ENCODE measurements at regions not wholly inside any gene's neighbourhood (a gene's known extent, or its start where the extent isn't known, plus 50 kb on each side); places are given as distances from the start of the nearest gene placed in this dataset.

DNA sequence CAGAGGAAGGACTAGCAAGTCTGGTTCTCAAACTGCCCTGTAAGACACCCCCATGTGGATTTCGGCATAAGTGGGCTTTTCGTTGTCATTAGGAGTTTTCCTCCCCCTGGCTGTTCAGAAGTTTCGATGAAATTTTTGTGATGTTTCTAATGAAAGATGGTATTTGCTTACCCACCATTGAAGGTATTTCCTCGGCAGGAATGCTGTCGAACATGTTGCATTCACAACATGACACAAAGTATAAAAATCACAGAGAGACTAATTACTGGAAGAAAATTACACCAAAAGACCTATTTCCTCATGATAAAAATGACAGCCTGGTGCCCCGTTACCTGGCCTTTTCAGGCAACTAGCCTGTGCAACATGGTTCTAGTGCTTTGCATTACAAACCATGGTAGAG, 144.9 kb downstream of the TXNL1 start:
- H2AFZ ChIP-seq (ENCODE audit: low read depth, low read length): no peak overlapping the region
- peaks cover 3% of the 10 kb centered on the region for H3K27me3 ChIP-seq (ENCODE audit: insufficient read depth, low read length)
- H4K20me1 ChIP-seq (ENCODE audit: insufficient read depth, low read length): no peaks in the 10 kb centered on the region
- H3K27ac Mint-ChIP-seq (ENCODE audit: unreplicated experiment): no peak overlapping the region
- no peak overlapping the region for H3K4me2 ChIP-seq (ENCODE audit: low read length)
- DNase-seq (ENCODE audit: low read depth) (no peak), FAIRE-seq (no peak)
- peaks cover 7% of the 10 kb centered on the region for H3K4me1 Mint-ChIP-seq (ENCODE audit: low read depth, unreplicated experiment)
- H3K27me3 Mint-ChIP-seq (ENCODE audit: low read depth, unreplicated experiment): no peaks in the 10 kb centered on the region
- H3K79me2 ChIP-seq (ENCODE audit: insufficient read depth, low read length): no peaks in the 10 kb centered on the region
- no peaks in the 10 kb centered on the region for H3K4me1 ChIP-seq (ENCODE audit: insufficient read depth, low read length)
- no peaks in the 10 kb centered on the region for H3K36me3 ChIP-seq (ENCODE audit: insufficient read depth, low read length)
- H3K4me3 Mint-ChIP-seq (ENCODE audit: unreplicated experiment): no peak overlapping the region
- no peak overlapping the region for H3K9ac ChIP-seq (ENCODE audit: low read length)
- no peak overlapping the region for H3K4me3 ChIP-seq (ENCODE audit: insufficient read depth, low read depth, low read length)
- H3K27ac ChIP-seq (ENCODE audit: low read depth, low read length): no peak overlapping the region
- TF ChIP-seq CTCF (IDR thresholded peaks at IDR 0.05; ENCODE audit: insufficient read depth, low read depth, low read length): no peak
- no peak for TF ChIP-seq EZH2 (IDR thresholded peaks at IDR 0.05; ENCODE audit: insufficient read depth, low read length)
- H3K9me3 Mint-ChIP-seq (ENCODE audit: unreplicated experiment): peaks cover 5% of the 10 kb centered on the region
- H3K9me3 ChIP-seq (ENCODE audit: insufficient read depth, low read depth, low read length): peaks cover 5% of the 10 kb centered on the region
- peaks cover 2% of the 10 kb centered on the region for H3K36me3 Mint-ChIP-seq (ENCODE audit: low read depth, unreplicated experiment)

GRCh38 chr18:56492136-56492535, 146.3 kb downstream of the TXNL1 start:
- Mint-ChIP-seq H3K36me3 (ENCODE audit: low read depth, unreplicated experiment) (peaks cover 2% of the 10 kb centered on the region), H3K27ac (ENCODE audit: unreplicated experiment) (no peak overlapping the region), H3K9me3 (ENCODE audit: unreplicated experiment) (peaks cover 5% of the 10 kb centered on the region), H3K4me3 (ENCODE audit: unreplicated experiment) (no peak overlapping the region), H3K27me3 (ENCODE audit: low read depth, unreplicated experiment) (no peaks in the 10 kb centered on the region), H3K4me1 (ENCODE audit: low read depth, unreplicated experiment) (peaks cover 7% of the 10 kb centered on the region)
- Histone ChIP-seq H3K36me3 (ENCODE audit: insufficient read depth, low read length) (no peaks in the 10 kb centered on the region), H3K79me2 (ENCODE audit: insufficient read depth, low read length) (no peaks in the 10 kb centered on the region), H3K27ac (ENCODE audit: low read depth, low read length) (no peak overlapping the region), H3K4me1 (ENCODE audit: insufficient read depth, low read length) (no peaks in the 10 kb centered on the region), H2AFZ (ENCODE audit: low read depth, low read length) (no peak overlapping the region), H4K20me1 (ENCODE audit: insufficient read depth, low read length) (no peaks in the 10 kb centered on the region), H3K4me3 (ENCODE audit: insufficient read depth, low read depth, low read length) (no peak overlapping the region), H3K4me2 (ENCODE audit: low read length) (no peak overlapping the region), H3K27me3 (ENCODE audit: insufficient read depth, low read length) (peaks cover 3% of the 10 kb centered on the region), H3K9ac (ENCODE audit: low read length) (no peak overlapping the region), H3K9me3 (ENCODE audit: insufficient read depth, low read depth, low read length) (peaks cover 5% of the 10 kb centered on the region)
- FAIRE-seq (no peak), DNase-seq (ENCODE audit: low read depth) (no peak)
- TF ChIP-seq EZH2 (IDR thresholded peaks at IDR 0.05; ENCODE audit: insufficient read depth, low read length): no peak
- TF ChIP-seq CTCF (IDR thresholded peaks at IDR 0.05; ENCODE audit: insufficient read depth, low read depth, low read length): no peak

DNA sequence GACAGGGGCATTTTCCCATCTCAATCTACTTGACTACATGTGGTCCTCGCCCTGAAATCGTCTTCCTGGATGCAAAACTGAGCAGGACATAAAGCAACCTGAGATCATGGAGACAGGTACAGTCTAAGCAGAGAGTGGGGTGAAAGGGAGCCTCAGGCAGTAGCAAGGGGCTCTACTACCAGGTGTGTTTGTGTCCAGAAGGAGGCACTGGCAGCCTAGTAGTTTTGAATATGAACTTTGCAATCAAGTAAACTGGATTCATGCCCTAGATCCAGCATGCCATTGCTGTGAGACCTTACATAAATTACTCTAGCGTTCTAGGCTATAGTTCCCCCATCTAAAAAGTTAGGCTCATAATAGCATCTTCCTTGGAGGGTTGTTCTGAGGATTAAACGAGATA, 147.4 kb downstream of the TXNL1 start:
- FAIRE-seq: no peak
- H3K4me3 ChIP-seq (ENCODE audit: insufficient read depth, low read depth, low read length): no peak overlapping the region
- Mint-ChIP-seq H3K9me3 (ENCODE audit: unreplicated experiment) (no peaks in the 10 kb centered on the region), H3K27me3 (ENCODE audit: low read depth, unreplicated experiment) (peaks cover 5% of the 10 kb centered on the region), H3K4me3 (ENCODE audit: unreplicated experiment) (no peak overlapping the region), H3K36me3 (ENCODE audit: low read depth, unreplicated experiment) (no peaks in the 10 kb centered on the region), H3K27ac (ENCODE audit: unreplicated experiment) (no peak overlapping the region), H3K4me1 (ENCODE audit: low read depth, unreplicated experiment) (peaks cover 3% of the 10 kb centered on the region)
- peaks cover 2% of the 10 kb centered on the region for H3K9me3 ChIP-seq (ENCODE audit: insufficient read depth, low read depth, low read length)
- no peaks in the 10 kb centered on the region for H3K79me2 ChIP-seq (ENCODE audit: insufficient read depth, low read length)
- no peak overlapping the region for H3K4me2 ChIP-seq (ENCODE audit: low read length)
- DNase-seq (ENCODE audit: low read depth): no peak
- H4K20me1 ChIP-seq (ENCODE audit: insufficient read depth, low read length): no peaks in the 10 kb centered on the region
- H3K36me3 ChIP-seq (ENCODE audit: insufficient read depth, low read length): no peaks in the 10 kb centered on the region
- H3K27ac ChIP-seq (ENCODE audit: low read depth, low read length): no peak overlapping the region
- H3K9ac ChIP-seq (ENCODE audit: low read length): no peak overlapping the region
- TF ChIP-seq EZH2 (IDR thresholded peaks at IDR 0.05; ENCODE audit: insufficient read depth, low read length): no peak
- TF ChIP-seq CTCF (IDR thresholded peaks at IDR 0.05; ENCODE audit: insufficient read depth, low read depth, low read length): no peak
- no peak overlapping the region for H2AFZ ChIP-seq (ENCODE audit: low read depth, low read length)
- peaks cover 3% of the 10 kb centered on the region for H3K27me3 ChIP-seq (ENCODE audit: insufficient read depth, low read length)
- H3K4me1 ChIP-seq (ENCODE audit: insufficient read depth, low read length): no peaks in the 10 kb centered on the region
